ENCODE measurements at regions not wholly inside any gene's neighbourhood (a gene's known extent, or its start where the extent isn't known, plus 50 kb on each side); places are given as distances from the start of the nearest gene placed in this dataset.

GRCh38 chr2:215507136-215507535 is 71.3 kb upstream of the FN1 start:
- Histone ChIP-seq H3K27me3 (ENCODE audit: control insufficient read depth, insufficient read depth, low read length) (no peaks in the 10 kb centered on the region), H3K4me3 (ENCODE audit: low read depth, low read length) (no peak overlapping the region), H3K36me3 (ENCODE audit: control insufficient read depth, insufficient read depth, low read length) (no peaks in the 10 kb centered on the region)
- no peak for FAIRE-seq
- DNase-seq (ENCODE audit: low read depth): no peak
- TF ChIP-seq, protein P1, sequence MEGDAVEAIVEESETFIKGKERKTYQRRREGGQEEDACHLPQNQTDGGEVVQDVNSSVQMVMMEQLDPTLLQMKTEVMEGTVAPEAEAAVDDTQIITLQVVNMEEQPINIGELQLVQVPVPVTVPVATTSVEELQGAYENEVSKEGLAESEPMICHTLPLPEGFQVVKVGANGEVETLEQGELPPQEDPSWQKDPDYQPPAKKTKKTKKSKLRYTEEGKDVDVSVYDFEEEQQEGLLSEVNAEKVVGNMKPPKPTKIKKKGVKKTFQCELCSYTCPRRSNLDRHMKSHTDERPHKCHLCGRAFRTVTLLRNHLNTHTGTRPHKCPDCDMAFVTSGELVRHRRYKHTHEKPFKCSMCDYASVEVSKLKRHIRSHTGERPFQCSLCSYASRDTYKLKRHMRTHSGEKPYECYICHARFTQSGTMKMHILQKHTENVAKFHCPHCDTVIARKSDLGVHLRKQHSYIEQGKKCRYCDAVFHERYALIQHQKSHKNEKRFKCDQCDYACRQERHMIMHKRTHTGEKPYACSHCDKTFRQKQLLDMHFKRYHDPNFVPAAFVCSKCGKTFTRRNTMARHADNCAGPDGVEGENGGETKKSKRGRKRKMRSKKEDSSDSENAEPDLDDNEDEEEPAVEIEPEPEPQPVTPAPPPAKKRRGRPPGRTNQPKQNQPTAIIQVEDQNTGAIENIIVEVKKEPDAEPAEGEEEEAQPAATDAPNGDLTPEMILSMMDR (IDR thresholded peaks at IDR 0.05; ENCODE audit: insufficient read depth, low read length, severe bottlenecking): no peak

GRCh38 chr2:215506604-215506990 is 70.7 kb upstream of the FN1 start:
- TF ChIP-seq, protein P1 (IDR thresholded peaks at IDR 0.05; ENCODE audit: insufficient read depth, low read length, severe bottlenecking): no peak
- no peak overlapping the region for H3K4me3 ChIP-seq (ENCODE audit: low read depth, low read length)
- DNase-seq (ENCODE audit: low read depth) (peak; percentile 46), FAIRE-seq (no peak)
- no peaks in the 10 kb centered on the region for H3K36me3 ChIP-seq (ENCODE audit: control insufficient read depth, insufficient read depth, low read length)
- no peaks in the 10 kb centered on the region for H3K27me3 ChIP-seq (ENCODE audit: control insufficient read depth, insufficient read depth, low read length)

DNA sequence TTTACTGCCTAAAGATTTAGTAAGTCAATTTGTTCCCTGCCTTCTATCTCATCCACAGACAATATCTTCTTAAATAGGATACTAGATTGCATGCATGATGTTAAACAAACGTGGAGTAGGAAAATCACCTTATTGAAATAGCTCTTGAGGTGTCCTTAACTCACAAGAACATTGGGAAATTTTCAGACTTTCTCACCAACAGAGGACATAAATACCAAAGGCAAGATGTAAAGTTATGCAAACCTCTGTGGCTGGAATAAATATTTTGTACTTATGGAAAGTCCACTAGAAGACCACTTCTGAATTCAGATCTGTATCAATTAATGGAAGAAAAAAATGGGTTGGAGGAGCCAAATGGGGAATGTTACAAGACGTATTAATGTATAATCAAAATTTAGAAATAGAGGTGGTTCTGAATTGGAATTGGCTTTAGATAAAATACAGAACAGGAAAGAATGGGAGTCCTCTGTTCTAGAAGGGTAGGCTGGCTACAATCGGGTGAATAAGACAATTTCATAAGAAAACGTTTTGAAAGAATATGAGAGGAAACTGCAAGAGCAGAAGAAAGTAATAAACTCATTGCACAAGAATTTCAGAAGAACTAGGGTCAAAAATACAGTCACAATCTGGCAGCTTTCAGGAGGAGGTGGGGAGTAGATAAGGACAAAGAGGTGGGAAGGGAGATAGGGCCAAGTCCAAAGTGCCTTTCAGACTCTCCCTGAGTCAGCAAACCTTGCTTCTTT is 69.3 kb upstream of the FN1 start:
- no peak for DNase-seq (ENCODE audit: low read depth)
- no peak overlapping the region for H3K4me3 ChIP-seq (ENCODE audit: low read depth, low read length)
- TF ChIP-seq, protein P1 (IDR thresholded peaks at IDR 0.05; ENCODE audit: insufficient read depth, low read length, severe bottlenecking): no peak
- no peaks in the 10 kb centered on the region for H3K27me3 ChIP-seq (ENCODE audit: control insufficient read depth, insufficient read depth, low read length)
- FAIRE-seq: no peak
- H3K36me3 ChIP-seq (ENCODE audit: control insufficient read depth, insufficient read depth, low read length): no peaks in the 10 kb centered on the region

DNA sequence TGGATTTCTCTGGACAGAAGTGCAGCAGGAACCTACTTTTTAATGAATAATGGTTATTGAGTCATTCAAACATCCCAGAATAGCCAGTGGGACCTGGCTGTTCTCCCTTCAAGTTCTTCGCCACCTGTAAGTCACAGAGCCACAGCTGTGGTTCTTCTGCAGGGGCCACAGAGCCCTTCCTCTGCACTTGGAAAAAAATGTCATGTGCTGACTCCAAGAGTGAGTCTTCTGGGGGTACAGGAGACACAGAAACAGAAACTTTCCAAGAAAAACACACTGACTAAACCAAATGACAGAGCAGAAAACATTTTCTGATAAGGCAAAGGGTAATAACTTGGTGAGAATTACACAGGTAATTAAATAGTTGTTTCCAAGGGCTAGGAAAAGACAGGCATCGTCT is 68.7 kb upstream of the FN1 start:
- TF ChIP-seq, protein P1 (IDR thresholded peaks at IDR 0.05; ENCODE audit: insufficient read depth, low read length, severe bottlenecking): no peak
- Histone ChIP-seq H3K36me3 (ENCODE audit: control insufficient read depth, insufficient read depth, low read length) (no peaks in the 10 kb centered on the region), H3K4me3 (ENCODE audit: low read depth, low read length) (no peak overlapping the region), H3K27me3 (ENCODE audit: control insufficient read depth, insufficient read depth, low read length) (no peaks in the 10 kb centered on the region)
- FAIRE-seq (no peak), DNase-seq (ENCODE audit: low read depth) (no peak)

GRCh38 chr2:215503381-215503780 is 67.5 kb upstream of the FN1 start:
- FAIRE-seq (no peak), DNase-seq (ENCODE audit: low read depth) (no peak)
- H3K4me3 ChIP-seq (ENCODE audit: low read depth, low read length): no peak overlapping the region
- no peaks in the 10 kb centered on the region for H3K36me3 ChIP-seq (ENCODE audit: control insufficient read depth, insufficient read depth, low read length)
- TF ChIP-seq, protein P1 (IDR thresholded peaks at IDR 0.05; ENCODE audit: insufficient read depth, low read length, severe bottlenecking): no peak
- H3K27me3 ChIP-seq (ENCODE audit: control insufficient read depth, insufficient read depth, low read length): no peaks in the 10 kb centered on the region

- Histone ChIP-seq H3K4me3 (ENCODE audit: low read depth, low read length) (no peak overlapping the region), H3K36me3 (ENCODE audit: control insufficient read depth, insufficient read depth, low read length) (no peaks in the 10 kb centered on the region), H3K27me3 (ENCODE audit: control insufficient read depth, insufficient read depth, low read length) (no peaks in the 10 kb centered on the region)
- no peak for DNase-seq (ENCODE audit: low read depth)
- TF ChIP-seq, protein P1 (IDR thresholded peaks at IDR 0.05; ENCODE audit: insufficient read depth, low read length, severe bottlenecking): no peak
- no peak for FAIRE-seq
Measured at GRCh38 chr2:215500466-215500865, 64.6 kb upstream of the FN1 start.
